ENCODE measurements at regions not wholly inside any gene's neighbourhood (a gene's known extent, or its start where the extent isn't known, plus 50 kb on each side); places are given as distances from the start of the nearest gene placed in this dataset.

- TF ChIP-seq, protein P1, sequence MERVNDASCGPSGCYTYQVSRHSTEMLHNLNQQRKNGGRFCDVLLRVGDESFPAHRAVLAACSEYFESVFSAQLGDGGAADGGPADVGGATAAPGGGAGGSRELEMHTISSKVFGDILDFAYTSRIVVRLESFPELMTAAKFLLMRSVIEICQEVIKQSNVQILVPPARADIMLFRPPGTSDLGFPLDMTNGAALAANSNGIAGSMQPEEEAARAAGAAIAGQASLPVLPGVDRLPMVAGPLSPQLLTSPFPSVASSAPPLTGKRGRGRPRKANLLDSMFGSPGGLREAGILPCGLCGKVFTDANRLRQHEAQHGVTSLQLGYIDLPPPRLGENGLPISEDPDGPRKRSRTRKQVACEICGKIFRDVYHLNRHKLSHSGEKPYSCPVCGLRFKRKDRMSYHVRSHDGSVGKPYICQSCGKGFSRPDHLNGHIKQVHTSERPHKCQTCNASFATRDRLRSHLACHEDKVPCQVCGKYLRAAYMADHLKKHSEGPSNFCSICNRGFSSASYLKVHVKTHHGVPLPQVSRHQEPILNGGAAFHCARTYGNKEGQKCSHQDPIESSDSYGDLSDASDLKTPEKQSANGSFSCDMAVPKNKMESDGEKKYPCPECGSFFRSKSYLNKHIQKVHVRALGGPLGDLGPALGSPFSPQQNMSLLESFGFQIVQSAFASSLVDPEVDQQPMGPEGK (CRISPR knock-in tag; IDR thresholded peaks at IDR 0.05; ENCODE audit: borderline replicate concordance), result no peak
- TF ChIP-seq CSRNP3 (CRISPR knock-in tag; IDR thresholded peaks at IDR 0.05), result no peak
Observed at GRCh38 chr5:142427529-142427928, 102.7 kb upstream of the SPRY4 start (continued).

GRCh38 chr5:142427015-142427364 lies 102.2 kb upstream of the SPRY4 start:
- no peak for TF ChIP-seq ZNF70 (CRISPR knock-in tag; IDR thresholded peaks at IDR 0.05)
- TF ChIP-seq, protein P1 (CRISPR knock-in tag; IDR thresholded peaks at IDR 0.05; ENCODE audit: borderline replicate concordance), result no peak
- ATAC-seq, result no peak

DNA sequence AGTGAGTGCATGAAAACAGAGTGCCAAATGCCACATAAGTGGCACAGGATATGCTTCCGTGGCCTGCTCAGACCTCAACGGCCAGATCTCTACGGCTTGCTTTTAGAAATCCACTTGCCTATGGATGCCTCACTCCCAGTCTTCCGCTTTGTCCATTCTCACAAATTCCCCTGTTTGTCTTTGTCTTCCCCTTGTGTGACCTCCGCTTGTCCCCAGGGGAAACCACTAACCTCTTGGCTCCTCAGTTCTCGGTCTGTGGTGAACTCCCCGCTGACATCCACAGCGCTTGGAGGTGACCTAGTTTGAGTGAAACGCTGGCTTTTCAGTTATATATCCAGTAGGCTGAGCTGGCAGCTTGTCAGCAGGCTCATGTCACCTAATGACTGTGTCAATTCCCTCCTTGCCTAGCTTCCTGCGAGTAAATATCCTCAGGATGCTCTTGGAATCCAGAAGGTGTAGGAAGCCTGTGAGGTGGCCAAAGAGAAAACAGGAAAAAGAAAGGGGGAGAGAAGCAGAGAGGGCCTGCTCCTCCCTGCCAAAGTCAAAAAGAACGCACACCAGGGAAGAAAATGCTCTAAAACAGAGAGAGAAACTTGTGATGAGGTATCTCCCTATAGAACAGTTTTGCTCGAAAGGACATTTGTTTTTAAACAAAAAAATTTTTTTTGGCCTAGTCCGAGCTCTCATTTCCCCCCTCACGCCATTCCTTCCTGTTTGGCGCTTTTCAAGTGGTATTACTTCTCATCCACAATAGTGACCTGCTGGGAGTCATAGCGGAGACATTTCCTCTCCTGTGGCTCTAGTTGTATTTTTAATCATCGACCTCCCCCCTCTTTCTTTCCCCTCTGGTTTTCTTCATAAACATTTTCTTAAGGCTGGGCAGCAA lies 101.6 kb upstream of the SPRY4 start:
- TF ChIP-seq, protein P1 (CRISPR knock-in tag; IDR thresholded peaks at IDR 0.05; ENCODE audit: borderline replicate concordance), result no peak
- TF ChIP-seq RARB (CRISPR knock-in tag; IDR thresholded peaks at IDR 0.05) (no peak), CSRNP3 (CRISPR knock-in tag; IDR thresholded peaks at IDR 0.05) (no peak), OSR1 (CRISPR knock-in tag; IDR thresholded peaks at IDR 0.05) (no peak), ZNF70 (CRISPR knock-in tag; IDR thresholded peaks at IDR 0.05) (no peak), GLIS3 (CRISPR knock-in tag; IDR thresholded peaks at IDR 0.05) (no peak), BACH2 (CRISPR knock-in tag; IDR thresholded peaks at IDR 0.05; ENCODE audit: borderline replicate concordance) (no peak), CREB5 (CRISPR knock-in tag; IDR thresholded peaks at IDR 0.05; ENCODE audit: low read depth) (no peak), PPARA (CRISPR knock-in tag; IDR thresholded peaks at IDR 0.05; ENCODE audit: borderline replicate concordance) (no peak), ESRRG (CRISPR knock-in tag; IDR thresholded peaks at IDR 0.05) (no peak)
- TF ChIP-seq, protein P2, sequence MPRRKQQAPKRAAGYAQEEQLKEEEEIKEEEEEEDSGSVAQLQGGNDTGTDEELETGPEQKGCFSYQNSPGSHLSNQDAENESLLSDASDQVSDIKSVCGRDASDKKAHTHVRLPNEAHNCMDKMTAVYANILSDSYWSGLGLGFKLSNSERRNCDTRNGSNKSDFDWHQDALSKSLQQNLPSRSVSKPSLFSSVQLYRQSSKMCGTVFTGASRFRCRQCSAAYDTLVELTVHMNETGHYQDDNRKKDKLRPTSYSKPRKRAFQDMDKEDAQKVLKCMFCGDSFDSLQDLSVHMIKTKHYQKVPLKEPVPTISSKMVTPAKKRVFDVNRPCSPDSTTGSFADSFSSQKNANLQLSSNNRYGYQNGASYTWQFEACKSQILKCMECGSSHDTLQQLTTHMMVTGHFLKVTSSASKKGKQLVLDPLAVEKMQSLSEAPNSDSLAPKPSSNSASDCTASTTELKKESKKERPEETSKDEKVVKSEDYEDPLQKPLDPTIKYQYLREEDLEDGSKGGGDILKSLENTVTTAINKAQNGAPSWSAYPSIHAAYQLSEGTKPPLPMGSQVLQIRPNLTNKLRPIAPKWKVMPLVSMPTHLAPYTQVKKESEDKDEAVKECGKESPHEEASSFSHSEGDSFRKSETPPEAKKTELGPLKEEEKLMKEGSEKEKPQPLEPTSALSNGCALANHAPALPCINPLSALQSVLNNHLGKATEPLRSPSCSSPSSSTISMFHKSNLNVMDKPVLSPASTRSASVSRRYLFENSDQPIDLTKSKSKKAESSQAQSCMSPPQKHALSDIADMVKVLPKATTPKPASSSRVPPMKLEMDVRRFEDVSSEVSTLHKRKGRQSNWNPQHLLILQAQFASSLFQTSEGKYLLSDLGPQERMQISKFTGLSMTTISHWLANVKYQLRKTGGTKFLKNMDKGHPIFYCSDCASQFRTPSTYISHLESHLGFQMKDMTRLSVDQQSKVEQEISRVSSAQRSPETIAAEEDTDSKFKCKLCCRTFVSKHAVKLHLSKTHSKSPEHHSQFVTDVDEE (CRISPR knock-in tag; IDR thresholded peaks at IDR 0.05), result no peak
- TF ChIP-seq, protein P3, sequence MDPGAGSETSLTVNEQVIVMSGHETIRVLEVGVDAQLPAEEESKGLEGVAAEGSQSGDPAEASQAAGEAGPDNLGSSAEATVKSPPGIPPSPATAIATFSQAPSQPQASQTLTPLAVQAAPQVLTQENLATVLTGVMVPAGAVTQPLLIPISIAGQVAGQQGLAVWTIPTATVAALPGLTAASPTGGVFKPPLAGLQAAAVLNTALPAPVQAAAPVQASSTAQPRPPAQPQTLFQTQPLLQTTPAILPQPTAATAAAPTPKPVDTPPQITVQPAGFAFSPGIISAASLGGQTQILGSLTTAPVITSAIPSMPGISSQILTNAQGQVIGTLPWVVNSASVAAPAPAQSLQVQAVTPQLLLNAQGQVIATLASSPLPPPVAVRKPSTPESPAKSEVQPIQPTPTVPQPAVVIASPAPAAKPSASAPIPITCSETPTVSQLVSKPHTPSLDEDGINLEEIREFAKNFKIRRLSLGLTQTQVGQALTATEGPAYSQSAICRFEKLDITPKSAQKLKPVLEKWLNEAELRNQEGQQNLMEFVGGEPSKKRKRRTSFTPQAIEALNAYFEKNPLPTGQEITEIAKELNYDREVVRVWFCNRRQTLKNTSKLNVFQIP (CRISPR knock-in tag; IDR thresholded peaks at IDR 0.05; ENCODE audit: borderline replicate concordance, low read depth), result no peak
- ATAC-seq, result no peak

Measured in SK-N-SH treated with all-trans-retinoic acid at 6 μM for 48 hours (cell line).